OCI-LY3 (cell line): ENCODE measurements at regions not wholly inside any gene's neighbourhood (a gene's known extent, or its start where the extent isn't known, plus 50 kb on each side); places are given as distances from the start of the nearest gene placed in this dataset.

ENCODE experiments used
- H2AFZ ChIP-seq: fragments of 200-600, 300-600 bp; shearing (Covaris generic); 2 replicates; pipeline ENCODE4 v1.6.0; 2014; ENCODE audit warnings: antibody characterized with exemption, low read depth, low read length
- H3K27ac ChIP-seq: fragments of 200-600, 300-600 bp; sonication (generic); 2 replicates; pipeline ENCODE4 v1.5.1; 2014; ENCODE audit warnings: mild to moderate bottlenecking, low read length, moderate library complexity, mixed read lengths
- H3K27me3 ChIP-seq: fragments of 200-600, 300-600 bp; sonication (generic); 2 replicates; pipeline ENCODE4 v1.6.1; 2014; ENCODE audit warnings: low read depth, low read length, mixed read lengths
- H3K36me3 ChIP-seq: fragments of 200-600, 300-600 bp; sonication (generic); replicated peaks from 2 replicates; pipeline ENCODE3; 2014; ENCODE audit warnings: low read depth, low read length, mixed read lengths
- H3K4me1 ChIP-seq: fragments of 300-600, 200-600 bp; sonication (generic); 2 replicates; pipeline ENCODE4 v1.6.1; 2014; ENCODE audit warnings: low read length, mixed read lengths
- H3K4me2 ChIP-seq: fragments of 200-600, 300-600 bp; sonication (generic); 2 replicates; pipeline ENCODE4 v1.6.1; 2014; ENCODE audit warnings: low read length, mixed read lengths
- H3K4me3 ChIP-seq: fragments of 300-600, 200-600 bp; sonication (generic); 2 replicates; pipeline ENCODE4 v1.5.1; 2014; ENCODE audit warnings: antibody characterized with exemption, mild to moderate bottlenecking, low read length, moderate library complexity
- H3K79me2 ChIP-seq: fragments of 300-600, 200-600 bp; shearing (Covaris generic); 2 replicates; pipeline ENCODE4 v1.6.1; 2014; ENCODE audit warnings: mild to moderate bottlenecking, low read length, mixed read lengths
- H3K9ac ChIP-seq: fragments of 300-600, 200-600 bp; shearing (Covaris generic); 2 replicates; pipeline ENCODE4 v1.6.0; 2014; ENCODE audit warnings: mild to moderate bottlenecking, low read length, moderate library complexity
- H3K9me3 ChIP-seq: fragments of 200-600, 300-600 bp; shearing (Covaris generic); 2 replicates; pipeline ENCODE4 v1.6.1; 2014; ENCODE audit warnings: low read length, mixed read lengths; ENCODE audit not compliant: insufficient read depth
- H4K20me1 ChIP-seq: fragments of 200-600, 300-600 bp; sonication (generic); 2 replicates; pipeline ENCODE4 v1.6.1; 2016; ENCODE audit warnings: low read length, mixed read lengths; ENCODE audit not compliant: insufficient read depth
- CTCF ChIP-seq: fragments of 200-600, 300-600 bp; sonication (generic); IDR thresholded peaks from 2 replicates; pipeline ENCODE4 v1.5.1; 2014; ENCODE audit warnings: antibody characterized with exemption, low read length, low read depth
- EZH2phosphoT487 ChIP-seq: fragments of 200-600 bp; shearing (Covaris generic); IDR thresholded peaks from 2 replicates; pipeline ENCODE4 v1.6.1; 2018; ENCODE audit warnings: antibody characterized with exemption, mixed run types, low read depth

- H3K27ac ChIP-seq: peak overlapping the region; percentile 74
- 0 out of 2 replicates have a peak, but pooled peaks cover 4% of the 10 kb centered on the region for H3K9me3 ChIP-seq
- peaks cover 46% of the 10 kb centered on the region for H3K4me1 ChIP-seq
- TF ChIP-seq EZH2phosphoT487 (no peak), CTCF (no peak)
- peak overlapping the region; percentile 75 for H3K4me3 ChIP-seq
- H4K20me1 ChIP-seq: no peaks in the 10 kb centered on the region
- peak overlapping the region; percentile 72 for H3K9ac ChIP-seq
- peaks cover 23% of the 10 kb centered on the region for H3K36me3 ChIP-seq
- H3K4me2 ChIP-seq: peak overlapping the region; percentile 94
- peak overlapping the region; percentile 25; the same call in 1 of the 2 replicates for H2AFZ ChIP-seq
- H3K79me2 ChIP-seq: no peaks in the 10 kb centered on the region
- H3K27me3 ChIP-seq: no peaks in the 10 kb centered on the region
Observed at GRCh38 chr14:98725676-98726075, 546.3 kb downstream of the BCL11B start.

GRCh38 chr14:98726585-98727405 is 545.2 kb downstream of the BCL11B start:
- no peak overlapping the region for H3K9ac ChIP-seq
- no peaks in the 10 kb centered on the region for H4K20me1 ChIP-seq
- H3K4me1 ChIP-seq: peaks cover 35% of the 10 kb centered on the region
- no peak overlapping the region for H3K4me2 ChIP-seq
- H3K27me3 ChIP-seq: no peaks in the 10 kb centered on the region
- no peak overlapping the region for H3K4me3 ChIP-seq
- TF ChIP-seq CTCF: no peak
- no peak for TF ChIP-seq EZH2phosphoT487
- no peak overlapping the region for H3K27ac ChIP-seq
- 0 out of 2 replicates have a peak, but pooled peaks cover 4% of the 10 kb centered on the region for H3K9me3 ChIP-seq
- peaks cover 23% of the 10 kb centered on the region for H3K36me3 ChIP-seq
- no peak overlapping the region for H2AFZ ChIP-seq
- no peaks in the 10 kb centered on the region for H3K79me2 ChIP-seq

DNA sequence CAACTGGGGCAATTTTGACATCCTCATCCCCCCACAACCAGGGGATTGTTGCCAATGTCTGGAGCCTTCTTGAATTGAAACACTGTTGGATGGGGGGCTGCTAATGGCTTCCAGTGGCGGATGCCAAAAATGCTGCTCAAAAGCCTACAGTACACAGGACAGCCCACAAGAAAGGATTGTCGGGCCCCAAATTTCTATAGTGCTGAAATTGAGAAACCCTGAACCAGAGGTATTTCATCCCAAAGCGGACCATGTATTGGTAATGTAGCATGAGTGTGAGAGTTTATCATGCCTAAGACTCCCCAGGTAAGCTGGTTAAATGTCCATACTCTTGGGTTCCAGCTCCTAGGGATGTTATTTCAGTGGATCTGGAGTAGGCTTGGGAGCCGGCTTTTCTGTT is 544.0 kb downstream of the BCL11B start:
- H3K4me3 ChIP-seq: no peak overlapping the region
- no peaks in the 10 kb centered on the region for H4K20me1 ChIP-seq
- H3K27me3 ChIP-seq: no peaks in the 10 kb centered on the region
- H2AFZ ChIP-seq: no peak overlapping the region
- H3K79me2 ChIP-seq: no peaks in the 10 kb centered on the region
- H3K4me1 ChIP-seq: peaks cover 24% of the 10 kb centered on the region
- no peak overlapping the region for H3K9ac ChIP-seq
- H3K9me3 ChIP-seq: no peaks in the 10 kb centered on the region
- H3K27ac ChIP-seq: no peak overlapping the region
- H3K36me3 ChIP-seq: peaks cover 12% of the 10 kb centered on the region
- no peak overlapping the region for H3K4me2 ChIP-seq
- TF ChIP-seq CTCF (no peak), EZH2phosphoT487 (no peak)

- no peaks in the 10 kb centered on the region for H4K20me1 ChIP-seq
- H3K9ac ChIP-seq: no peak overlapping the region
- H3K4me2 ChIP-seq: no peak overlapping the region
- H2AFZ ChIP-seq: no peak overlapping the region
- no peaks in the 10 kb centered on the region for H3K9me3 ChIP-seq
- no peaks in the 10 kb centered on the region for H3K79me2 ChIP-seq
- H3K27ac ChIP-seq: no peak overlapping the region
- H3K4me3 ChIP-seq: no peak overlapping the region
- TF ChIP-seq CTCF (no peak), EZH2phosphoT487 (no peak)
- peaks cover 5% of the 10 kb centered on the region for H3K36me3 ChIP-seq
- no peaks in the 10 kb centered on the region for H3K27me3 ChIP-seq
- peaks cover 24% of the 10 kb centered on the region for H3K4me1 ChIP-seq
Observed at GRCh38 chr14:98728836-98729235, 543.2 kb downstream of the BCL11B start.
